Activated CD4-positive, alpha-beta T cell treated with anti-CD3 and anti-CD28 coated beads for 48 hours (primary cell): ENCODE measurements at regions not wholly inside any gene's neighbourhood (a gene's known extent, or its start where the extent isn't known, plus 50 kb on each side); places are given as distances from the start of the nearest gene placed in this dataset.
"Not testable (repeated sequence)": the region's sequence is repeated elsewhere in the genome, so short reads cannot be mapped to it uniquely, and the experiment has no call there.

Experiments used
- DNase-seq: peaks from one replicate; pipeline ENCODE4 v3.0.0-alpha.2; 2020

- DNase-seq: no peak
Measured at GRCh38 chr14:23694949-23695663, 58.9 kb downstream of the DHRS2 start.

- no peak for DNase-seq
Measured at GRCh38 chr14:23695664-23695999, 59.5 kb downstream of the DHRS2 start.

GRCh38 chr14:23696701-23697239 lies 60.6 kb downstream of the DHRS2 start:
- no peak for DNase-seq

- no peak for DNase-seq
Measured at GRCh38 chr14:23697680-23698079, 61.5 kb downstream of the DHRS2 start.

- DNase-seq: no peak
Measured at GRCh38 chr14:23702656-23703426, 66.7 kb downstream of the DHRS2 start.

- no peak for DNase-seq
Measured at GRCh38 chr14:23704890-23705289, 68.7 kb downstream of the DHRS2 start.

GRCh38 chr14:23707415-23707814 lies 71.3 kb downstream of the DHRS2 start:
- DNase-seq: no peak

GRCh38 chr14:23708343-23708742 lies 72.2 kb downstream of the DHRS2 start:
- DNase-seq: no peak

GRCh38 chr14:23709923-23710322 lies 73.8 kb downstream of the DHRS2 start:
- no peak for DNase-seq

GRCh38 chr14:23712287-23712686 lies 76.1 kb downstream of the DHRS2 start:
- DNase-seq: no peak

- no peak for DNase-seq
Measured at GRCh38 chr14:23719225-23719985, 83.2 kb downstream of the DHRS2 start.

- no peak for DNase-seq
Measured at GRCh38 chr14:23722675-23723074, 86.5 kb downstream of the DHRS2 start.

- DNase-seq: no peak
Measured at GRCh38 chr14:23723911-23724310, 87.7 kb downstream of the DHRS2 start.

- no peak for DNase-seq
Measured at GRCh38 chr14:23725528-23725927, 89.4 kb downstream of the DHRS2 start.

GRCh38 chr14:23725980-23726710 lies 90.0 kb downstream of the DHRS2 start:
- DNase-seq: no peak

- no peak for DNase-seq
Measured at GRCh38 chr14:23727566-23728335, 91.6 kb downstream of the DHRS2 start.

GRCh38 chr14:23728791-23729190 lies 92.6 kb downstream of the DHRS2 start:
- DNase-seq: no peak

- DNase-seq: no peak
Measured at GRCh38 chr14:23729720-23730387, 93.7 kb downstream of the DHRS2 start.

- DNase-seq: no peak
Measured at GRCh38 chr14:23735394-23735793, 99.2 kb downstream of the DHRS2 start.

- not testable (repeated sequence) for DNase-seq
Measured at GRCh38 chr14:23744368-23744767, 108.2 kb downstream of the DHRS2 start.

GRCh38 chr14:23750357-23750756 lies 114.2 kb downstream of the DHRS2 start:
- no peak for DNase-seq
